WTC11 (cell line): ENCODE measurements at regions not wholly inside any gene's neighbourhood (a gene's known extent, or its start where the extent isn't known, plus 50 kb on each side); places are given as distances from the start of the nearest gene placed in this dataset.

Source experiments
- ATAC-seq: fragments of 200-7000 bp; cut with Tn5 transposase; 2 replicates; pipeline ENCODE4 v1.10.0; 2021; ENCODE audit warnings: mild to moderate bottlenecking, moderate library complexity
- CTCF ChIA-PET: fragments of 300-600 bp; sonication (Branson Sonifier 250); formaldehyde crosslinking; loops from one replicate; lab custom pipeline; 2021; ENCODE audit warnings: antibody characterized with exemption; lab: Charles Lee
- POLR2A ChIA-PET: fragments of 350-600 bp; sonication (Branson Sonifier 250); formaldehyde crosslinking; loops from one replicate; lab custom pipeline; 2021; ENCODE audit warnings: antibody characterized with exemption; lab: Charles Lee
- DNase-seq: peaks from one replicate; pipeline ENCODE4 v3.0.0; 2021; ENCODE audit warnings: low spot score
- H3K27ac Mint-ChIP-seq: 2 replicates; pipeline ENCODE4 v1.8.0; 2021; ENCODE audit warnings: mixed read lengths
- H3K27me3 Mint-ChIP-seq: 2 replicates; pipeline ENCODE4 v1.8.0; 2021; ENCODE audit warnings: low read depth, mild to moderate bottlenecking, moderate library complexity, mixed read lengths
- H3K36me3 Mint-ChIP-seq: 2 replicates; pipeline ENCODE4 v1.8.0; 2021; ENCODE audit warnings: mixed read lengths
- H3K4me1 Mint-ChIP-seq: 2 replicates; pipeline ENCODE4 v1.8.0; 2022; ENCODE audit warnings: mixed read lengths
- H3K4me3 Mint-ChIP-seq: 2 replicates; pipeline ENCODE4 v1.8.0; 2021; ENCODE audit warnings: mild to moderate bottlenecking, moderate library complexity, mixed read lengths
- H3K9me3 Mint-ChIP-seq: 2 replicates; pipeline ENCODE4 v1.8.0; 2021; ENCODE audit warnings: mixed read lengths
- ATF2 ChIP-seq: sonication (generic); formaldehyde crosslinking; IDR thresholded peaks from 2 replicates; pipeline ENCODE4 v1.8.1; 2022; ENCODE audit warnings: low read depth, missing genetic modification reagents, borderline replicate concordance
- ATF3 ChIP-seq: sonication (generic); formaldehyde crosslinking; conservative IDR thresholded peaks from 2 replicates; pipeline ENCODE4 v1.8.1; 2022; ENCODE audit warnings: mild to moderate bottlenecking, missing genetic modification reagents
- CBFB ChIP-seq: sonication (generic); formaldehyde crosslinking; IDR thresholded peaks from 2 replicates; pipeline ENCODE4 v1.8.1; 2022; ENCODE audit warnings: mild to moderate bottlenecking, low read depth, missing genetic modification reagents
- CREM ChIP-seq: sonication (generic); formaldehyde crosslinking; IDR thresholded peaks from 2 replicates; pipeline ENCODE4 v1.8.1; 2022; ENCODE audit warnings: mild to moderate bottlenecking, missing genetic modification reagents, moderate library complexity
- CTCF ChIP-seq: fragments of 200-600 bp; IDR thresholded peaks from 2 replicates; pipeline ENCODE4 v1.8.0; 2022; ENCODE audit warnings: antibody characterized with exemption
- ERG ChIP-seq: fragments of 250-450 bp; sonication (Bioruptor Pico); IDR thresholded peaks from 2 replicates; pipeline ENCODE4 v1.8.0; 2021; ENCODE audit warnings: mild to moderate bottlenecking
- ETV6 ChIP-seq: sonication (generic); formaldehyde crosslinking; IDR thresholded peaks from 2 replicates; pipeline ENCODE4 v1.8.1; 2022; ENCODE audit warnings: mild to moderate bottlenecking, missing genetic modification reagents
- FOXJ3 ChIP-seq: sonication (generic); formaldehyde crosslinking; IDR thresholded peaks from 2 replicates; pipeline ENCODE4 v1.9.0; 2021; ENCODE audit warnings: missing genetic modification reagents, mild to moderate bottlenecking, borderline replicate concordance
- FOXK1 ChIP-seq: sonication (generic); formaldehyde crosslinking; IDR thresholded peaks from 2 replicates; pipeline ENCODE4 v1.8.0; 2022; ENCODE audit warnings: mild to moderate bottlenecking, moderate library complexity, missing genetic modification reagents
- FOXP1 ChIP-seq: sonication (generic); formaldehyde crosslinking; IDR thresholded peaks from 2 replicates; pipeline ENCODE4 v1.8.0; 2022; ENCODE audit warnings: missing genetic modification reagents, mild to moderate bottlenecking, moderate library complexity, borderline replicate concordance
- HMGA2 ChIP-seq: fragments of 250-450 bp; sonication (Bioruptor Pico); IDR thresholded peaks from 2 replicates; pipeline ENCODE4 v1.4.0; 2021; ENCODE audit warnings: mild to moderate bottlenecking, moderate library complexity
- HMGXB4 ChIP-seq: sonication (generic); formaldehyde crosslinking; IDR thresholded peaks from 2 replicates; pipeline ENCODE4 v1.8.1; 2023; ENCODE audit warnings: mild to moderate bottlenecking, moderate library complexity, missing genetic modification reagents
- IRF2 ChIP-seq: sonication (generic); formaldehyde crosslinking; IDR thresholded peaks from 2 replicates; pipeline ENCODE4 v1.8.0; 2022; ENCODE audit warnings: low read depth, missing genetic modification reagents, borderline replicate concordance
- JUN ChIP-seq: sonication (generic); formaldehyde crosslinking; IDR thresholded peaks from 2 replicates; pipeline ENCODE4 v1.8.0; 2023; ENCODE audit warnings: mild to moderate bottlenecking, missing genetic modification reagents
- MAX ChIP-seq: sonication (generic); formaldehyde crosslinking; IDR thresholded peaks from 2 replicates; pipeline ENCODE4 v1.8.0; 2022; ENCODE audit warnings: mild to moderate bottlenecking, missing genetic modification reagents
- NFYB ChIP-seq: sonication (generic); formaldehyde crosslinking; conservative IDR thresholded peaks from 2 replicates; pipeline ENCODE4 v1.8.0; 2022; ENCODE audit warnings: low read depth, missing genetic modification reagents
- RELA ChIP-seq: sonication (generic); formaldehyde crosslinking; IDR thresholded peaks from 2 replicates; pipeline ENCODE4 v1.8.1; 2022; ENCODE audit warnings: missing genetic modification reagents, mild to moderate bottlenecking, borderline replicate concordance
- SMAD4 ChIP-seq: sonication (generic); formaldehyde crosslinking; IDR thresholded peaks from 2 replicates; pipeline ENCODE4 v1.8.0; 2022; ENCODE audit warnings: mild to moderate bottlenecking, missing genetic modification reagents
- TP53 ChIP-seq: sonication (generic); formaldehyde crosslinking; IDR thresholded peaks from 2 replicates; pipeline ENCODE4 v1.8.1; 2023; ENCODE audit warnings: mild to moderate bottlenecking, missing genetic modification reagents
- USF2 ChIP-seq: sonication (generic); formaldehyde crosslinking; IDR thresholded peaks from 2 replicates; pipeline ENCODE4 v1.8.1; 2023; ENCODE audit warnings: mild to moderate bottlenecking, missing genetic modification reagents, moderate library complexity
- ZBTB21 ChIP-seq: sonication (generic); formaldehyde crosslinking; IDR thresholded peaks from 2 replicates; pipeline ENCODE4 v1.8.1; 2023; ENCODE audit warnings: mild to moderate bottlenecking, missing genetic modification reagents, borderline replicate concordance
- ZNF219 ChIP-seq: sonication (generic); formaldehyde crosslinking; IDR thresholded peaks from 2 replicates; pipeline ENCODE4 v1.8.0; 2023; ENCODE audit warnings: missing genetic modification reagents, mild to moderate bottlenecking, borderline replicate concordance
- ZSCAN18 ChIP-seq: fragments of 250-450 bp; sonication (Bioruptor Pico); IDR thresholded peaks from 2 replicates; pipeline ENCODE4 v2.1.2; 2022; ENCODE audit warnings: mild to moderate bottlenecking, moderate library complexity

- TF ChIP-seq ZSCAN18 (CRISPR knock-in tag), result no peak
- no peak for TF ChIP-seq ERG (CRISPR knock-in tag)
- no peak for TF ChIP-seq FOXJ3 (CRISPR knock-in tag)
- TF ChIP-seq FOXP1 (CRISPR knock-in tag), result no peak
- TF ChIP-seq CBFB (CRISPR knock-in tag), result no peak
- TF ChIP-seq HMGXB4 (CRISPR knock-in tag), result no peak
- TF ChIP-seq USF2 (CRISPR knock-in tag), result no peak
These were observed 597.7 kb upstream of the CADM1 start (continued) for GRCh38 chr11:116101902-116102301.

GRCh38 chr11:116100016-116100415, 595.8 kb upstream of the CADM1 start:
- DNase-seq (no peak), ATAC-seq (no peak)
- no peak overlapping the region for H3K4me3 Mint-ChIP-seq
- peaks cover 7% of the 10 kb centered on the region for H3K4me1 Mint-ChIP-seq
- H3K36me3 Mint-ChIP-seq, result no peaks in the 10 kb centered on the region
- ChIA-PET CTCF (no interaction called here), POLR2A (no interaction called here)
- no peaks in the 10 kb centered on the region for H3K9me3 Mint-ChIP-seq
- H3K27ac Mint-ChIP-seq, result no peak overlapping the region
- peaks cover 89% of the 10 kb centered on the region for H3K27me3 Mint-ChIP-seq
- TF ChIP-seq CTCF (no peak), CREM (no peak), NFYB (CRISPR knock-in tag) (no peak), MAX (CRISPR knock-in tag) (no peak), ATF2 (CRISPR knock-in tag) (no peak), ZNF219 (no peak), ATF3 (CRISPR knock-in tag) (no peak), IRF2 (CRISPR knock-in tag) (no peak), CBFB (CRISPR knock-in tag) (no peak), ETV6 (CRISPR knock-in tag) (no peak), HMGA2 (CRISPR knock-in tag) (no peak), ZSCAN18 (CRISPR knock-in tag) (no peak), JUN (CRISPR knock-in tag) (no peak), RELA (CRISPR knock-in tag) (no peak), SMAD4 (CRISPR knock-in tag) (no peak), FOXP1 (CRISPR knock-in tag) (no peak), FOXK1 (no peak), ZBTB21 (CRISPR knock-in tag) (no peak), TP53 (CRISPR knock-in tag) (no peak)
